SK-MEL-5 (cell line): ENCODE measurements at regions not wholly inside any gene's neighbourhood (a gene's known extent, or its start where the extent isn't known, plus 50 kb on each side); places are given as distances from the start of the nearest gene placed in this dataset.

ENCODE experiments used
- DNase-seq: peaks from one replicate; pipeline ENCODE4 v3.0.0-alpha.2; 2016; ENCODE audit warnings: low read depth, low spot score
- in situ Hi-C: cut with HindIII; loops from 2 replicates; pipeline ENCODE4 v1.10.0; 2016; ENCODE audit warnings: low sequenced_read_pairs, high pct_unique_total_duplicates, low pct_unique_long_range_greater_than_20kb

GRCh38 chr3:115520241-115520640, 103.1 kb upstream of the GAP43 start:
- in situ Hi-C loops, result no loop called here
- no peak for DNase-seq

DNA sequence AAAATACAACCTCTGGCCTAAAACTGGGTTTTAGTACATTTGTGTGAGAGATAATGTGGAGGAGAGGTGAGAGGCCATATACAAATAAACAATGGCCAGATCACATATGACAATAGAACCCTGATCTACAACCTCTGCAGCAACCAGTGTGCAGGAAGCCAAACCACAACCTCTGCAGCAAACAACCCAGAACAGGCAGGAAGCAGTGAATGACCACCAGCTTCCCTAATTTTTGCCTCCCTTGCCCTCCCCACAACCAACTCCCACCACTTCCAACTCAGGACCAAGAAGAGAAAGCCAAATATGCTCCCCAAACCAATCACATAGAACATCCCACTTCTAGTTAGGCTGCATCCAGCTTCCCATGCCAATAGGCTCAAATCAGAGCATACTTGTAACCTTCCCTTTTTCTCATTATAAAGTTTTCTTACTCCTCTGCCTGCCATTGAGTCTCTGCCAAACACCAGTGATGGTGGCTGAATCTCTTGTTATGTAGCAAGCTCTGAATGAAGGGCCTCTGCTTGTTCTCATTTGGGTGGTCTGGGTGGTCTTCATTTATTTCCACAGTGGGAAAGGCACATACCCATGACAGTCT, 102.6 kb upstream of the GAP43 start:
- in situ Hi-C loops, result no loop called here
- no peak for DNase-seq

- in situ Hi-C loops, result no loop called here
- no peak for DNase-seq
These were observed 99.9 kb upstream of the GAP43 start for GRCh38 chr3:115523458-115523857.

DNA sequence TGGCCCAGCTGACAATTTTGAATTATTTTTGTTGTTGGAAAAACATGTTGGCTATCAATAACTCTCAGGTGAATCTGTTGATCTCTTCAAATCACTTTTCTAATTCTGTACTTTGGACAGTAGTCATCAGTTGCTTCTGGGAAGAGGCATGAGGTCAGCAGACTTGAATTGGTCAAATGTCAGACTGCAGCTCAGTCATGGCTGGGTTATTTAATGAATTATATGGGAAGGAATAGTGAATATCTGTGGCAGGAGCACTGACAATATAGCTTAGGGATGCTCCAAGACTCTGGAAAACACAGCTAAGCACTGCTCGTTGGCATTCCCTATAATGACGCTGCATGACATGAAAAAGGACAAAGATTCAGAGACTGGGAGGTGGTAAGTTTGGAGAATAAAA, 98.8 kb upstream of the GAP43 start:
- in situ Hi-C loops, result no loop called here
- no peak for DNase-seq

GRCh38 chr3:115525731-115526130, 97.6 kb upstream of the GAP43 start:
- in situ Hi-C loops, result no loop called here
- DNase-seq, result no peak

GRCh38 chr3:115533218-115533617, 90.1 kb upstream of the GAP43 start:
- in situ Hi-C loops, result no loop called here

DNA sequence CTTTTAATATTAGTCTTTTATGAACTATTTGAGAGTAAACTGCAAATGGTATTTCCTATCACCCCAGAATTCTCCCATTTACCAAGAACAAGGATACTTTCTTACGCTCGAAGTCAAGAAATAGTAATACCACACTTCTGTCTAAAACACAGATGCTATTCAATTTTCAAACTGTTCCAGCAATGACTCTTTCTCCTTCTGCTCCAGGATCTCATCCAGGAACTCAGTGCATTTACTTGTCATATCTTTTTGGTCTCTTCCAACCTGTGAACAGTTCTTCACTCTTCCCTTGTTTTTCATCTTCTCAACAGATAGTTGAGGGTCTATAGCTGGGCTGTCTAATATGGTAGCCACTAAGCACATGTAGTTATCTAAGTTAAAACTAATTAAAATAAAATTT, 87.1 kb upstream of the GAP43 start:
- in situ Hi-C loops, result no loop called here
- no peak for DNase-seq

More at GRCh38 chr3:115533218-115533617, 90.1 kb upstream of the GAP43 start:
- DNase-seq, result no peak

DNA sequence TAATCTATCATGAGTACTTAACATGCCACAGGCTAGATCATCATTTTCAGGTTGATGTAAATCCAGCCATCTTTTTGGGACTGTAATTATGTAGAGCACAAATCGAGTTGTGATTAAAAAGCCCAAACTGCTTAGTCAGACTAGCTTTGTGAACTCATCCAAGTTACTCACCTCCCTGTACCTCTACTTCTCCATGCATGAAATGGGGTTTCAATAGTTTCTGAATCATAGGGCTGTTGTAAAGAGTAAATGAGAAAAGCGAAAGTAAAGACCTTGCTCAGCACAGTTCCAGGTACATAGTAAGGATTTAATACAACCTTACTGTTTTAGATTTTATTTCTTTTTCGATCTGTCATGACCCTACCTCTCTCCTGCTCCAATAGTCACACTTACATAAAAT, 85.6 kb upstream of the GAP43 start:
- in situ Hi-C loops, result no loop called here
- DNase-seq, result no peak

DNA sequence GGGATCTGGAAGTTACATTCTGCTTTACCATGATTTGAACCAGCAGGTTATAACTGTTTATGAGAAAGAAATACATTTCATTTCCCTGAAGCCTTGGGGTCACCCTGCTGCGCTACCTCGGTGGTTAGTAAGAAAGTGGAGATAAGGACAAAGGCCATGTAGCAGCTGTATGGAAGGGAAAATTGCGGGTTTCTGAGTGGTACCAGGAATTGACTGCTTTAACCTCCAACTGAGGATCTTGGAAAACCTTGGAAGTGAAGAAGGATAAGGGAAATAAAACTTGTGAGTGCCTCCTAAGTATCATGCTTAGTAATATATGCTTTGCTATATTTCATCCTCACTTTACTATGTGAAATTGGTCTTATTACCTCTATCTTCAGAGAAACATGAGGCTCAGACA, 76.1 kb upstream of the GAP43 start:
- DNase-seq, result no peak
- in situ Hi-C loops, result no loop called here

DNA sequence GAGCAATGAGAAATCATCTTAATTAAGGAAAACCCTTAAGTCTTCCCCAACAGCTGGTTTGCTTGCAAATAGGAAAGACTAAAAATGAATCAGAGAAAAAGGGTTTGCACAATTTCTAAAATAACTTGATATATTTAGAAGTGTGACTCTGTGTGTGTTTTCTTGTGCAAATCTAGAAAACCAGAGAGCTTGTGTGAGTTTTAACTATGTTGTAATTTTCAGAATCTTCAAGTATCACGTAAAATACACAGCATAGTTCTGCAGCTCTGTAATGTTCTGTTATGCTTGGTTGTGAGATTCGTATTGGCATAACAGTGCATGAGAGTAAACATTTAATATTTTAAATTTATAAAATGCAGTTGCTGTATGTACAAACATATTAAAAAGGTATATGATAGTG, 74.7 kb upstream of the GAP43 start:
- in situ Hi-C loops, result no loop called here

DNA sequence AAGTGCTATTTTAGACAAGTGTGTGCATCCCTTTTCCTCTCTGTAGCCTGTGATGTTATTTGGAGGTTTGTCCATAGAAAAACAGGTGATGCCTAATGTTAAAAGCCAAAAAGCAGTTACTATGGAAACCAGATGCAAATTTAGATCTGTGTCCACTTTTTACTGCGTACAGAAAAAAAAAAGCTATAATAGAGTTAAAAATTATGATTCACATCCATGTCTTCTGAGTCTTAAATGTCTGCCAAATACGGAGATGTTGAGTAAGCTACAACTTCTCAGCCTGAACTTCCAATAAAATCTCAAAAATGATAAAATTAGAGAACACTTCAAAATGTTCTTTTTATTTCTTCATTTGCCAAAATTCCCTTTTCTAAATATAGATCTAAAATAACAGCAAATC, 74.2 kb upstream of the GAP43 start:
- in situ Hi-C loops, result no loop called here
- no peak for DNase-seq

More for the DNA sequence above, 74.7 kb upstream of the GAP43 start:
- no peak for DNase-seq

- DNase-seq, result no peak
- in situ Hi-C loops, result no loop called here
These were observed 73.0 kb upstream of the GAP43 start for GRCh38 chr3:115550285-115550761.

DNA sequence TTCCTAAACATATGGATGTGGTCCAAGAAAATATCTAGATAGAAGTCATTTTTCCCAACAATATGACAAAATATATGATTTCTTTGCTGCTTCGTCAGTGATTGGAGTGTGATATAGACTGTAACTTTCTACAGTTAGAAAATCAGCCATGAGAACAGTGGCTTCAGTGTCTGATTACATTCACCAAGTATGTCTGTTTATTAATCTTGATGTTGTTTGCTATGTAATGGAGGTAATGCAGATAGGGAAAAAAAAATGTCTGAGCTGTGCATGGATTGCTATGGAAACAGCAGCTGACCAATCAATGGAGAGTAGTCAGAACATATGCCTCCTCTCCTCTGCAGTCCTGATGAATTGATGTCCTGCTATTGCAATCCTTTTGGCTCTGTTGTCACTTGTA, 72.3 kb upstream of the GAP43 start:
- DNase-seq, result no peak
- in situ Hi-C loops, result no loop called here

- DNase-seq, result peak; percentile 4
- in situ Hi-C loops, result no loop called here
These were observed 71.3 kb upstream of the GAP43 start for GRCh38 chr3:115552007-115552406.

GRCh38 chr3:115553796-115554486, 69.4 kb upstream of the GAP43 start:
- in situ Hi-C loops, result no loop called here

GRCh38 chr3:115554487-115554807, 68.9 kb upstream of the GAP43 start:
- in situ Hi-C loops, result no loop called here
- no peak for DNase-seq

More at GRCh38 chr3:115553796-115554486, 69.4 kb upstream of the GAP43 start:
- no peak for DNase-seq

DNA sequence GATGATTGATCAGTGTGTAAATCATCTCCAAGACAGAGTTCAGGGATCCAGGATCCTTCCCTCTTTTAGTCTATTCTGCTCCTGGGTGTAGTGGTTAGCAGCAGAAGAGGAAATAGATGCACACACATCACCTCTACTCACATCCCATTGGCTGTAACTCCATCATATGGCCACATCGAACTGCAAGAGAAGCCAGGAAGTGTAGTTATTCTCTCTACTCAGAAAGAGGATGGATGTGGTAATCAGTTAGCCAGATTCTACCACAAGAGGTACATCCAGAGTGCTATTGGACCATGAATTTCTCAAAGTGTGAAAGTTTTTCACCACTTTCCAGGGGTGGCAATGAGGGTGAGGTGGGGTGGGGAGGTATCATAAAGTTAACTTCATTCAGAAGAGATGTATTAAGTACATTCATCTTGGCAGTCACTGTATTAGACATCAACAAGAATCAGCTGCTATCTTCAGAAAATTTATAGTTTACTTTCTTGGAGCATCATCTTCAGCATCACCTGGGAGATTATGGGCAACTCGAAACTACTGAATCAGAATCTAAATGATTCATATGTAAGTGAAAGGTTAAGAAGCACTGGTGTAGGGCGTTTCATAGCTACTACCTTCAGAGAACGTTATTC, 60.6 kb upstream of the GAP43 start:
- in situ Hi-C loops, result no loop called here
- no peak for DNase-seq

DNA sequence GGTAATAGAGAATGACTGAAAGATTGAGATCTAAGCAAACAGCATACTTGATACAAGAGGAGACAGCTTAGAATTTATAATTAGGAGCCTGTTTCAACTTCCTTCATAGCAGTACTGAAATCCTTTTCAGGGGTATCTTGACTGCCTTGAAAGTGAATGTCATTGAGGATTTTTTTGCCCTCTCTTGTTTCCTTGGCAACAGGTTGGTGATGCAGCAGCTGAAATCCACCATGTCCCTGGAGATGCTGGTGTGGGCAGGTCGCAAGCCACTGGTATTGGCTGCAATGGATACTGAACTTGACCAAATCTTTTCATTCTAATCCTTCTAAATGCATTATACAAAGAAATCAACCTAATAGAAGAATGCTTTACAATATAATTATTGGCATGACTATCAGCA, 59.3 kb upstream of the GAP43 start:
- in situ Hi-C loops, result no loop called here
- no peak for DNase-seq

DNA sequence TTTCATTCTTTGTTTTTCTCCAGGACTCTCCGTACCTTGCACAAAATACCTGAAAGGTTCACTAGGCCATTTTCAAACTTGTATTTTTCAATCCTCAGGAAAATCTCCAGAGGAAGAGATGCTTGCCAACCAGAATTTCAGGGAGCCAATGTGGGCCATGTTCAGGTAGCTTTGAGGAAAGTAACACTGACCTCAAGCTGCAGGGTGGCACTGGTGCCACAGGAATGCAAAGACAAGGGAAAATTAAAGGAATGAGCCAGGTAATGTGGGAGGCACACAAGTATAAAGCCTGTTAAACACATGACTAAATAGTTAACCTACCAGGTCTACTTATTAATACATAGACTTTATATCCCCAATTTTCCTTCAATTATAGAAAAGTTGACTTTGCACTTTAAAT, 51.9 kb upstream of the GAP43 start:
- DNase-seq, result no peak
- in situ Hi-C loops, result no loop called here
